Stimulated activated CD8-positive, alpha-beta memory T cell treated with anti-CD3 and anti-CD28 coated beads, Interleukin-7, amount 100 ng/mL, for 1 hour (primary cell): ENCODE measurements at regions not wholly inside any gene's neighbourhood (a gene's known extent, or its start where the extent isn't known, plus 50 kb on each side); places are given as distances from the start of the nearest gene placed in this dataset.

Experiments used
- DNase-seq, 2 donors: peaks; one replicate each; pipeline ENCODE4 v3.0.0-alpha.2; 2020; ENCODE audit warnings: low read depth in 2 of 2

DNA sequence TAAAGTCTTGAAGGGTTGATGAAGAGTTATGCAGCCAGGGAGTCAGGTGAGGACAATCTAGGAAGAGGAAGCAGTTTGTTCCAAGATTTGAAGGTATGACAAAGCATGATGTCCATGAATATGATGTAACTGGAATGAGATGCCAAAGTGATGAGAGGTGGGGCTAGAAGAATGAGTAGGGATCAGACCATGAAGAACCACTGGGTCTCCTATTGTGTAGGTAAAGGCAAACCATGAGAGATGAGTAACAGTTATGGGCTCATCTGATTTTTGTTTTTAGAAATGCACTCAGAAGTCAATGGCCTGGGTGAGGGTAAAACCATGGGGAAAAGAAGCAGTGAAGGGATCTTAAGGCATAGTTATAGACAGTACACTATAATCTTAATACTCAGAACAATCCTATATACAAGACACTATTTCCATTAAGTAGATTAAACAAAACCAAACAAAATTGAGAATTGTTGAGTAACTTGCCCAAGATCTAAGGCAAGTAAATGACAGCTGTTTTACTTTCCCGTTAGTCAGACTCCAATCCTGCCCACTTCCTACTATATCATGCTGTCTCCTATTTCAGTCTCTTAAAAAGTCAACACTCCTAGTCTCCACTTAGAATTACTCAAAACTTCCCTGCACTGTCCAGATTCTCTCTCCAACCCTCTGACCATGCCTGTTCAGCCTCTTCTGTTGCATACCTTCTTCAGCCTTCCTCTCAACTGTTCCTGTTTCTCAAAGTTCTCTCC is 393.8 kb upstream of the MEF2C start:
- no peak for DNase-seq

DNA sequence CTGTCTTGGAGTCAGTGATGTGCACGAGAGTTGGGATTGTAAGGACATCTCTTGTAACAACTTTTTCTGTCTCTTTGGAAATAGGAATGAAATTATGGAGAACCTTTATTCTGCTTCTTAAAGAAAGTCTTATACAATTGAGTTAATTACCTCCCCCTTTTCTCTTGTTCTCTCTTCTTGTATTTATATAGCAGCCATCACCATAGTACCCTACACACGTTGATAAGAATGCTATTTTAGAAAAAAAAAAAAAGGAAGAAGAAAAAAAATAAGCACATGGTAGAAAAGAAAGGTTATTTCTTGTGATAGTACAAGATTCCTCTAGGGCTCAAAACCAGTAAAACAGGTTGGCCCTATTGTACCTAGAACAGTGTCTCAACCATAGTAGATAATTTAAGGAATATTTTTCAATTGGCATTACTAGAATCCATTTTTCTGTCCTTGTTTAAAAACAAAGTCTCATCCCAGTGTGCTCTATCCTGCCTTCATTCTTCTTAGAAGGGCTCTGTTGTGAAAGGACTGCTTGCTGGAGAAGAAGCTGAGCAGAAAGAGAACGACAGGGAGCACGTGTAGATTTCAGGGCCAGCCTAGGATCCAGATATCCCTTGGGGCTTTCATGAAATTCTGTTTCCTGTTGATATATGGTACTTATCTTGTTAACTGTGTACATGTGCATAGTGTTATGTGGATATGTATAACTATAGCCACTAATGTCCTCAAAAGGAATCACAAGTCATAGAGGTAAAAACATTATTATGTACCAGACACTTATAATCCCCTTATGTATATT is 392.3 kb upstream of the MEF2C start:
- DNase-seq, result no peak

DNA sequence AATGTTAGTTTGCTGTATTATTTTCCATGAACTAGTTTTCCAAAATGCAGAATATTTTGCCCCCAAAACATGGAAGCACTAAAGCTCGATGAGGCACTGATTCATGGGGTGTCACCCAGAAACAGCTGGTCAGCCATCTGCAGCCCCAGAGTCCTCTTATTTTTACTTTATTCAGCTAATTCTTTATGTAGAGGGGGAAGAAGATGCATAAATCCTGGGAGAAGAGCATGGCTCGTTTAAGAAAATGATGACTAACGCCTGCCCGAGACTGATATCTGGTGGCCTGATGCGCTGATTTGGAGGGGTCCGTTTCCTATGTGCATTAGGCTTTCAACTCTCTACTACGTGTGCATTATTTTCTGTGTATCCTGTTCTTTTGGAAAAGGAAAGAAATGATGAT is 390.3 kb upstream of the MEF2C start:
- DNase-seq, result no peak

DNA sequence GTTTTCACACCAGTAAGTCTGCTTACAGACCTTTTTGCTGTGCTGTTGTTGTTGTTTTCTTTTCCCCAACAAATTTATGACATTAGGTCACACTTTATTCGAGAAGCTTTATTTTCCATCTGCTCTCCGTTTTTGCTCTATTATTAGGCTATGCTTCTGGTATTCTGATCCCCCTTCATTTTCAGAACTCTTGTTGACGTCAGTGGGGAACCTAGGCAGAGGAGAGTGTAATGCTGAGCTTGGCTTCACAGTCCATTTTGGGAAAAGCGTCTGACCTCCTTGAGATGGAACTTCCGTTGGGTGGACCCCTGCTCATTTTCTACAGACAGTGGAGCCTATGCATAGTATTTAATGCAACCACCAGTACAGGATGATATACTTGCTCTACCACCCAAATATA is 387.9 kb upstream of the MEF2C start:
- DNase-seq, result no peak

DNA sequence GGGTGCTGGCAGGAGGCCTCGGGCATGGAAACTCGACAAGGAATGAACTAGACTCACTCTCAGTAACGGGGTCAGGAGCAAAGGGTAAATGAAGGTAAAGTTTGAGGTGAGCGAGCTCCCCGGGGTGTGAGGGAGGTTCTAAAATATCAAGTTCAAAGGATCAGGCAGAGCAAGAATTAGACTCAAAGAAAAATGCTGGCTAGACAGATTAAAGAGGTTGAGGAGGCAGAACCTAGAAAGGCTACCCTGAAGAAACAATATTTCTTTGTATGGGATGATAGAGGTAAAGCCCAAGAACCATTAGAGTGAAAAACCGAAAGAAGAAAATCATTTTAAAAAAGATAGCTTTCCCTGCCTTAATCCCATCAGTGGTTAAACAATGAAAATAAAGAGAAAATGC is 386.7 kb upstream of the MEF2C start:
- no peak for DNase-seq

DNA sequence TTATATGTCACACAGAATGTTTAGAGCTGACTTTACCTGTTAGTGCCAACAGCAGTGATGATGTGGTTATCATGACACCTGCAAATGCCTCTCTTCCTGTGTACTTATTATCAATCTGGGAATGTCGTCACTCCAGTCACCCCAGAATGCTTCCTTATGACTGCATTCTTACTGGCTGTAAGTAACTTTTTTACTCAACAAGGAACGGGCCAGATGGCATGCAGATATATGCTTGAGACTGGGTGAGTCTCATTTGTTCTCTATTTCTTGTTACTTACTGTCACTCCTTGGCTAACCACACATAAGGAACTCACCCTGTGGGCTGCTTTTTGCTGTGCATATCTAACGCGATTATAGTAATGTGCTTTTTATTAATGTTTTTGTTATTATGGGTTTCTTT is 385.5 kb upstream of the MEF2C start:
- DNase-seq, result no peak

DNA sequence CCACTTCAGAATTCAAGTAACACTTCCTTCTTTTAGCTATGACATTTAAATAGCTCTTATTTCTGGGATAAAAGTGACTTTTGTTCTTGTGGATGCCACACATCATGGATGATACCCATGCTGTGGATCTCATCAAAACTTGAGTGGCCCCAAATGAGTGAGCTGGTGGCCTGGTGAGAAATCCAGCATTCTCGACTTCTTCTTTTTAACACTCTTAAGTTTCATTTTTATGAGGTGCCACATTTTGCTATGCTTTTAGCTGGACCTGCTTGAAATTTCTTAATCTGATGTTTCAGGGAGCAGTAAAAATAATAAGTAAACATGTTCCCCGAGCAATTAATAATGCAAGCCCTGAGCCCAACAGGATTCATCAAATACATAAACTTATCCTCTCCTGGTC is 384.8 kb upstream of the MEF2C start:
- DNase-seq, result no peak

DNA sequence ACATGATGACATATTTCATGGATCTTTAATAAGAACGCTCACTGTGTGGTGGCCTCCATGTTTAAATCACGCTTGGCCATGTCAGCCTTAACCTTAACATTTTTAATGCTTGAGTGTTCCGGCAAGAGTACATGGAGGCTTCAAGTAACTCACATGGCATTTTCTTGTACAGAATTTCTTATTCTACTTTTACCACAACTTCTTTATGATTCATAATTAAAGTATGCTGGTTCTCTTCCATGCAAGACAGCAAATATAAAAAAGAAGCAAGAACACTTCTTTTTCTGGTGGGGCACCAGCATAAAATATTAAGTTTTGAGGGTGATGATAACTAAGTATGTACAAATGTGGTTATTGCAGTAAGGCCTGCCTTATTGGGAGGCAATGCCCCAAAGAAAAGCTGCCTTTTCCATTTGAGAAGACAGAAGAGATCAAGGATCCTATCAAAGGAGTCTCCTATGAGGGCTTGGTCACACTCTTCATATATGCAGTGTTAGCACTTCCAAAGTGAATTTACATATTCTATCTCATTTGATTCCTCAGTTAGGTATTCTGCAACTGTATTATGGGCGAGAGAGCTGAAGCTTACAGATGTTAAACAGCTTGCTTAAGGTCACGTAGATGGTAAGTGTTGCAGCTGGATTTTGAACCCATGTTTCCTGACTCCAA is 382.7 kb upstream of the MEF2C start:
- no peak for DNase-seq

DNA sequence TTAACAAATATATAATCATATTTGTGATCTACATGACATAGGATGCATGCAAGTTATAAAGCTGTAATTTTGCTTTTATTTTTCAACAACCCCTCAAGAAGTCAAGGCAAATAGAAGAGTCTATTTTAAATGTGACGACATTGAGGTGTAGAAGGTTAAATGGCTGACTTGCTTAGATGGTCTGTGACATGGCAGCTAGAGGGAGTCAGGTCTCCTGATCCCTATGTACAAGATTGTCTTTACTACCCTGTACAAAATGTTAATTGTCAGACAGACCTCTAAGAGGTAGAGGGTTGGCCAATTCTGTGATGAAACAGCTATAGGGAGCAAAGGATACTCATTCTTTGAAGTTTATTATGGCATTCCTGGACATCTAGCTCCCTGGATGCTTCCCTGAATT is 380.9 kb upstream of the MEF2C start:
- no peak for DNase-seq

DNA sequence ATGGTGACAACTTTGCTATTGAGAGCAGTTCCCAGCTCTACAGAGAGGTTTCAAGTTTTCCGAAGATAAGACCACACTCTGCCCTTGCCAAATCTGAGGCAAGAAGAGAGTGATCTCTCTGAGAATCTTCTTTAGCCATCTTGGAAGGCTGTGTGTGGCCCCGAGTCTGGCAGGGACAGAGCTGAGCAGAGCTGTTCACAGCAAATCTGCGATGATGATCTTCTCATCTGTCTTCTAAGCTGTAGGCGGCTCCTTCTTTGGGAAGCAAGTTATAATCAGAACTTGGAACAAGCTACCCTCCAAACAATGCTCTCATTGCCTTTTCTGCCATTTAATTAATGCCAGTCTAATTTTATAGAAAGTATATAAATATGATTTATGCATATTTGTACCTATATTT is 379.0 kb upstream of the MEF2C start:
- no peak for DNase-seq

DNA sequence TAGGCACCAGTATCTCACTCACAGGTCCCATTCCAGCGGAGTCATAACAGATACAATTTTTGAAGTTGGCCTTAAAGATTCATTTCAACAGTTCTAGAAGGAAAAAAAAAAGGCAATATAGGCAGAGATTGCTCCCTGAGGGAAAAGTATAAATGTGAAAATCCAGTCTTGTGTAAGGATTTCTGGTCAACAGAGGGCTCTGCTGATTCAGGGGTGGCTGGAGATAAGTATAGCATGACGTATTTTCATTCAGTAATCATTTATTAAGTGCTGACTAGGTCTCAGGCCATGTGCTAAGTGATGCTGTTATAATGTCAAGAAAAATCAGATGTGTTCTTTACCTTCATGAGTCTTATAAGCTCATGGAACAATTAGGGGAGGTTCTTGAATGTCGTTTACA is 377.3 kb upstream of the MEF2C start:
- DNase-seq, result no peak

DNA sequence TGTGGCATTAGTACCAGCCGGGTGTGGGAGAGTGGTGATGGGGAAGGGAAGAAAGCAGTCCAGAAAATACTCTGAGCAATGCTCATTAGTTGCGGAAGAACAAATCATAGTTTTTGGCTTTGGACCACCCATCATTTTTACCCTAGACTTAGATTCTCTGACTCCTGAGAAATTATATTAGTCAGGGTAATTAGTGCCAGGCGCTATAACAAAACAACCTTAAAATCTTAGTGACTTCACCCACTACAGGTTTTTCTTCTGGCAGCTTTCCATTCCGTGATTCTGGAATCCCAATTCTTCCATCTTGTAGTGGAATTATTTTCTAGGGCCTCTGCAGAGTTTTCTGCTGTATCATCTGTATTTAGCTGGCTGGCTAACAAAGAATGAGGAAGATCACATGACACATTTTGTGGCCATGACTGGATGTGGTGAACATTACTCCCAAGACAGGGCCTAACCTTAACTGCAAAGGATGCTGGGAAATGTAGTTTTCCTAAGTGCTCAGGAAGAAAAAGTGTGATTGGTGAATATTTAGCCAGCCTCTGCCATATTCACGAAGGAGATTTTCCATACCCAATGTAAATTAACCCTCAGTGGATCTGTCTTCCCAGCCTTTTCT is 373.0 kb upstream of the MEF2C start:
- DNase-seq, result no peak

DNA sequence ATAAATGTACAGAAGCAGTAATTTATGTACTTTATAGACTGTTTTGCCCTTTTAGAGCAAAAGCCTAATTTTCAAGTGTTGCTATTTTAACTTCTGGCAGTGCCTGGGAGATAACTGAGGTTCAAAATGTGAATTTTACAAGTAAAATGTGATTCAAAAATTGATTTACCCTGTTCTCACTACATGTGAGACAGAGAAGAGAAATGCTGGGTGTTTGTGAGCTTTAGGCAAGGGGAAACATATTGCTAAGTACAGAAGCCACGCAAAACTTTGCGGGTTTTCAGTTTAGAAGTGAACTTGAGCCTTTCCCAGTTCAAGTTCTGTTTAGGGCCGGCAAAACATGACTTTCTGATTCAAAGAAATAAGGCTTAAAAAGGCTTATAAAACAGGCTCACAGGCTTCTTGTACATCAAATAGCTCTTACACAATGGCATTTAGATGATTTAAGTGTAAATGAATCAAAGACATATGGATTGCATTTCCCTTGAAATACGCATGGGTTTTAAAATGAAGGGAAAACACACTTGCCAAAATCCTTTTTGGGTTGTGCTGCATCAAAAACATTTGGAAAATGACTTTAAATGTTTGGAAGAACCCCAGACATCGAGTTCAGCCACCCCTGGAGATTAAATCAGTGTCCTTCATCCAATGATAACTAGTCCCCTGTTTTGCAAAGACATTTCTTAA is 370.8 kb upstream of the MEF2C start:
- DNase-seq, result no peak

DNA sequence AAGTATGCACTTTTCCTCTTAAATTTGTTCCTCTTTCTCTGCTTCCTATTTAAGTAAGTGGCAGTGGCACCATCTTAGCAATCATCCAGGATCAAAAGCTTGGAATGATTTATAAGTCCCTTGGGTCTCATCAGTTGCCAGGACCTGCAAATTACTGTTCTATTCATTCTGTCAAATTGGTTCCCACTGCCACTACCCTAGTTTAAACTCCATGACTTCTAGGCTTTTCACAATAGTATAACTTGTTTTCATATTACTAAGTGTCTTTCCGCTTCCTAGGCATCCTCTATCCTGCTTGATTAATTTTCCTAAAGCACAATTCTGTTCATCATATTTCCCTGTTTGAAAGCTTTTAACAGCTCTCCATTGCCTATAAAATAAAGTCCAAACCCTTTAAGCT is 363.9 kb upstream of the MEF2C start:
- no peak for DNase-seq

DNA sequence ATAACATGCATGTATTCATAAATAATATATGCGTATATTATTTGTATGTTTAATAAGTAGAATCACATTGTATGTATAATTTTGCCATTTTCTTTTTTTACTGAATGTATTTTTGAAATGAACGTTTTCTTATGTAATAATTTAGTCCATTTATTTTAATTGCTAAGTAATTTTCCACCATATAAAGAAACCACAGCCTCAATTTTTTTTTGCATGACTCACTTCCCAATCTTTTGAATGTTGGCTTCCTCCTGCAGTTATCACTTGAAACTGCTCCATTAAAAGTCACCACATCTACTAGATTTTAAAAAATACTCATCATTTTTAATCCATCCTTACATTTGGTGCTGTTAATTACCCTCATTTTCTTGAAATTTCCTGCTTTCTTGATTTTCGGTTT is 363.3 kb upstream of the MEF2C start:
- no peak for DNase-seq

DNA sequence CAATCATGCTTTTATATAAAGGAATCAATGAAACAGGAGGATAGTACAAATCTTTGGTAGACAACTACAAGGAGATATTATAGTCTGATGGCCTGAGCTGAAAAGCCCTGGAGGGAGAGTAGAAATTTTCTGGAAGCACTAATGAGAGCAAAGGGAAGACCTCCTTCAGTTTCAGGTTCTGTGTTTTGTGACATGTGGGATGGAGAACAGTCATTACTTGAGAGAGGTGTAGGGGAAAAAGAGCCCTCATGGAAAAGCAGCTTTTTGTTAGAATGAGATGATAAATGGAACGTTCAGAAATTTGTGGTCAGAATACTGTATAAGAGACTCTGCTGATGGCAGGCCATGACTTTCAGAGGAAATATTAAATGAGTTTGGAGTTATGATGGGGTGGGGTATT is 360.6 kb upstream of the MEF2C start:
- no peak for DNase-seq

DNA sequence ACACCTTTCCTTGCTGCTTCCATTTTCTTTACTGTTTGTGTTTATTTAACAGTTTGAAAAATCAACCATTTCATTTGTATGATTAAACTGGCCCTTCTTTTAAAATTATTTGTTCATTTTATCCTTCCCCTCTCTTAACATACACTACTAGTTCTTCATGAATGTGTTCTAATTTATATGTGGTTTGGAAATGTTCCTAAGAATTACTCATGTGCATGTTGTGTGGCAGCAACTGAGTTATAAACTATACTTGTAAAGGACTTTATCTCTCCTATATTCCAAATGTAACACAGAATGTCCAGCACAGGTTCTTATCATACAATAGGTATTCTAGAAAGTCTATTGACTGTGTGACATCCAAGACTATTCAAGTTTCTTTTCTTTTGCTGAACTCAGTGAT is 358.2 kb upstream of the MEF2C start:
- no peak for DNase-seq

DNA sequence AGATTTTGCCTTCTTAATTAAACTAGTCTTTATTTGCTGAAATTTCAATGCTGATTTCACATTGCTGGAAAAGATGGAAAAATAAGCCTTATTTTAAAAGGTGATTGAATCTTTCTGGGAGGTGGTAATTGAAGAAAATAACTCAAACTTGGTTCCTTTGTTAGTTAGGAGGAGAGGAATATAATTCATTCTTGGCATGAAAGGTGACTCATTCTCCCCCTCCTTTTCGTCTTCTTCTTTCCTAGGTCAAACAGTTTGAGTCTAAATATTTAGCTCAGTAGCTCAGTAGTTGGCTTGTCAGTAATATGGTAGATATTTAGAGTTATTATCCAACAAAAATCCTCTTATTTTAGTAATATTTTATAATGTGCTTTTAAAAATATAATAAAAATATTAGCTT is 353.9 kb upstream of the MEF2C start:
- no peak for DNase-seq

DNA sequence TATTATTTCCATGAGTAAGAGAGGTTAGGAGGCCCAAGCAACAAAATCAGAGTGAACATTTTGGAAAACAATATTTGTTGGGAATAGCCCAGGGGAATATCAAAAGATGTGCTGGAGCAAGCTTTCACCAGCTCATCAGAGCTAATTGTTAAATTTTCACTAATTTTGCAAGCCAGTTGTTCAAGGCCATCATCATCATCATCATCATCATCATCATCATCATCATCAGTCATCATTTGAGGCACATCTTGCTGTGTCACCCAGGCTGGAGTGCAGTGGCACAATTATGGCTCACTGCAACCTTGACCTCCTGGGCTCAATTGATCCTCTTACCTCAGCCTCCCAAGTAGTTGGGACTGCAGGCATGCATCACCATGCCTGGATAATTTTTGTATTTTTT is 350.5 kb upstream of the MEF2C start:
- DNase-seq, result no peak

DNA sequence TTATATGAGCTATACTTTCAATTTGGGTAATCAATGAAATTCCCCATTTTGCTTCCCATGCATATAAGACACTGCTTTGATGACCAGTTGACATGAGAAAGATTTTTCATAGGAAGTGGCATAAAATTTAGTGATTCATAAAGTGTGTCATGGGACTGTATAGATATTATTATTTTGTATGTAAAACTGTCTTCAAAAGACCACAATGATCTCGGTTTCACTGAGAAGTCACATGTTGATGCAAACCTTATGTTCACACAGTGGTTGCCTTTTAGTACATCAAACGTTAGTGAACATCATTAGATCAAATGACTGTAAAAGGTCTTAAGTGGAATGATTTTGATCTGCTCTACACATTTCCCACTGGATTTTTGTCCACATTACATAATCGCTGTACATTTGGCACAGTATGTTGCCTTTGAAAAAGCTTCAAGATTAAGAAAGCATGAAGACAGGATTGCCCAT is 349.2 kb upstream of the MEF2C start:
- no peak for DNase-seq

DNA sequence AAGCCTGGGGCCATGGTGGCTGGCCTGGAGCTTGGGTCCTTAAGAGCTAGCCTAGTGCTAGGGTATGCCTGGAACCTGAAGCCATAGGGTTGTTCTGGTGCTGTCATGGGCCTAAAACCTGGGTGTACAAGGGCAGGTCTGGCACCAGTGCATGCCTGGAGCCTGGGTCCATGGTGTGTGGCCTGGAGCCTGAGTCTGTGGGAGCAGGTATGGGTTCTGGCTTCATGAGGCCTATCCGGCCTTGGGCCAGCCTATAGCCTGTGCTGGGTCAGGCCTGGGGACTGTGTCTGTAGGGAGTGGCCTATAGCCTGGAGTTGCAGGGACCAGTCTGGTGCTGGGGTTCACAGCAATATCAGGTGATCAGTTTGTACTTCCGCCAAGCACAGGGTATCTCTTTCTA is 347.2 kb upstream of the MEF2C start:
- no peak for DNase-seq
